Chondrocyte (in vitro differentiated cells): ENCODE measurements at regions not wholly inside any gene's neighbourhood (a gene's known extent, or its start where the extent isn't known, plus 50 kb on each side); places are given as distances from the start of the nearest gene placed in this dataset.

Experiments used
- DNase-seq: peaks from one replicate; pipeline ENCODE4 v3.0.0; 2021; ENCODE audit warnings: mixed read lengths, low spot score
- H3K27ac Mint-ChIP-seq: one replicate; pipeline ENCODE4 v1.8.0; 2021; ENCODE audit warnings: mild to moderate bottlenecking, moderate library complexity, mixed read lengths; ENCODE audit not compliant: unreplicated experiment
- H3K27me3 Mint-ChIP-seq: 2 replicates; pipeline ENCODE4 v1.8.0; 2021; ENCODE audit warnings: low read depth, mixed read lengths
- H3K36me3 Mint-ChIP-seq: 2 replicates; pipeline ENCODE4 v1.8.0; 2021; ENCODE audit warnings: low read depth, mixed read lengths
- H3K4me1 Mint-ChIP-seq: 2 replicates; pipeline ENCODE4 v1.8.0; 2021; ENCODE audit warnings: low read depth, mild to moderate bottlenecking, mixed read lengths
- H3K4me3 Mint-ChIP-seq: one replicate; pipeline ENCODE4 v1.8.0; 2021; ENCODE audit warnings: mild to moderate bottlenecking, moderate library complexity, mixed read lengths; ENCODE audit not compliant: unreplicated experiment
- H3K9me3 Mint-ChIP-seq: 2 replicates; pipeline ENCODE4 v1.8.0; 2021; ENCODE audit warnings: low read depth, mixed read lengths
- CTCF ChIP-seq: fragments of 200-600 bp; sonication (generic); IDR thresholded peaks from 2 replicates; pipeline ENCODE4 v1.5.0; 2021; ENCODE audit warnings: antibody characterized with exemption, mild to moderate bottlenecking, moderate library complexity

DNA sequence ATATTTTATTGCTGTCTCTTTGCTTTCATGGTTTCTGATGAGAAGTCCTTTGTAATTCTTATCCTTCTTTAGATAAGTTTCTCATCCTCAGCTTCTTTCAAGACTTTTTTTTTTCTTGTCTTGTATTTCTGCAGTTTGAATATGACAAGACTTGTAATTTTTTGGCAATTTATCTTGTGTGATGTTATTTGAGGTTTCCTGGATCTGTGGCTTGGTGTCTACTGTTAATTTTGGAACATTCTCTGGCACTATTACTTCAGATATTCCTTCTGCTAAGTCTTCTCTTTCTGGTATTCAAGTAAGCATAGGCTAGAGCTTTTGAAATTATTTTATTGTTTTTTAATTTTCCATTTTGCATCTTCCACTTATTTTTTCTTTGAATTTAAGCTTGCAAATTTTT is 1083.2 kb downstream of the CNTNAP5 start:
- Mint-ChIP-seq H3K27ac (no peak overlapping the region), H3K27me3 (no peaks in the 10 kb centered on the region), H3K4me1 (no peaks in the 10 kb centered on the region), H3K36me3 (no peaks in the 10 kb centered on the region), H3K9me3 (no peaks in the 10 kb centered on the region), H3K4me3 (no peak overlapping the region)
- no peak for DNase-seq
- no peak for TF ChIP-seq CTCF

GRCh38 chr2:125125902-125126301 is 1100.8 kb downstream of the CNTNAP5 start:
- Mint-ChIP-seq H3K9me3 (peaks cover 44% of the 10 kb centered on the region), H3K4me1 (no peaks in the 10 kb centered on the region), H3K27me3 (no peaks in the 10 kb centered on the region), H3K4me3 (no peak overlapping the region), H3K36me3 (no peaks in the 10 kb centered on the region), H3K27ac (no peak overlapping the region)
- TF ChIP-seq CTCF, result no peak
- no peak for DNase-seq

DNA sequence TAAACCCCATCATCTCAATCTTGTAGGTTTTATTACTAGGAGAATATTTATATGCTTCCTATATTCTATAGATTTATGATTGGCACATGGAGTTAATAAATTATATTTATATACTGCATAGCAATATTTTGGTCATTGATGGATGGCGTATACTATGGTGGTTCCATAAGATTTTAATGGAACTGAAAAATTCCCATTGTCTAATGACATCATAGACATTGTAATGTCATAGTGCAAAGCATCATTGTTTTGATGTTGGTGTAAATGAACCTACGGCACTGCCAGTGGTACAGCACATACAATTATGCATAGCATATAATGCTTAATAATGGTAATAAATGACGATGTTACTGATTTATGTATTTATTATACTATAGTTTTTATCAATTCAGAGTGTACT is 1135.9 kb downstream of the CNTNAP5 start:
- Mint-ChIP-seq H3K36me3 (no peaks in the 10 kb centered on the region), H3K27me3 (no peaks in the 10 kb centered on the region), H3K9me3 (peaks cover 6% of the 10 kb centered on the region), H3K27ac (no peak overlapping the region), H3K4me1 (no peaks in the 10 kb centered on the region), H3K4me3 (no peak overlapping the region)
- no peak for TF ChIP-seq CTCF
- DNase-seq, result no peak

GRCh38 chr2:125167152-125167551 is 1142.1 kb downstream of the CNTNAP5 start:
- TF ChIP-seq CTCF, result no peak
- DNase-seq, result no peak
- no peaks in the 10 kb centered on the region for H3K9me3 Mint-ChIP-seq
- H3K4me3 Mint-ChIP-seq, result no peak overlapping the region
- H3K27ac Mint-ChIP-seq, result no peak overlapping the region
- H3K27me3 Mint-ChIP-seq, result peaks cover 3% of the 10 kb centered on the region
- H3K36me3 Mint-ChIP-seq, result no peaks in the 10 kb centered on the region
- H3K4me1 Mint-ChIP-seq, result no peaks in the 10 kb centered on the region

GRCh38 chr2:125167820-125168219 is 1142.7 kb downstream of the CNTNAP5 start:
- Mint-ChIP-seq H3K36me3 (no peaks in the 10 kb centered on the region), H3K27me3 (peaks cover 3% of the 10 kb centered on the region), H3K9me3 (no peaks in the 10 kb centered on the region), H3K4me3 (no peak overlapping the region), H3K27ac (no peak overlapping the region), H3K4me1 (no peaks in the 10 kb centered on the region)
- TF ChIP-seq CTCF, result no peak
- no peak for DNase-seq
